ENCODE measurements at regions not wholly inside any gene's neighbourhood (a gene's known extent, or its start where the extent isn't known, plus 50 kb on each side); places are given as distances from the start of the nearest gene placed in this dataset.

DNA sequence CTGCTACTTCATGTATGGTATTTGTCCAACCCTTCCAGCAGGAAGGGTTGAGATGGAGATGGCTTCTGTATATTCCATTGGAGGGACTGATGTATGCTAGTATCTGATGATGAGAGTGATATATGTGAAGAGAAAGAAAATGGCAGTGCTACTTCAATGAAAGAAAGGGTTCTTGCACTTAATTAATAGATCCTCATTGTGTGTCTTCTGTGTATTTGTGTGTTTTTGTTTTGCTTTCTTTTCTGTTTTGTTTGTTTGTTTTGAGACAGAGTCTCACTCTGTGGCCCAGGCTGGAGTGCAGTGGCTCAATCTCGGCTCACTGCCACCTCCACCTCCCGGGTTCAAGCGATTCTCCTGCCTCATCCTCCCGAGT lies 61.2 kb upstream of the CRYM start:
- TF ChIP-seq, protein P1, sequence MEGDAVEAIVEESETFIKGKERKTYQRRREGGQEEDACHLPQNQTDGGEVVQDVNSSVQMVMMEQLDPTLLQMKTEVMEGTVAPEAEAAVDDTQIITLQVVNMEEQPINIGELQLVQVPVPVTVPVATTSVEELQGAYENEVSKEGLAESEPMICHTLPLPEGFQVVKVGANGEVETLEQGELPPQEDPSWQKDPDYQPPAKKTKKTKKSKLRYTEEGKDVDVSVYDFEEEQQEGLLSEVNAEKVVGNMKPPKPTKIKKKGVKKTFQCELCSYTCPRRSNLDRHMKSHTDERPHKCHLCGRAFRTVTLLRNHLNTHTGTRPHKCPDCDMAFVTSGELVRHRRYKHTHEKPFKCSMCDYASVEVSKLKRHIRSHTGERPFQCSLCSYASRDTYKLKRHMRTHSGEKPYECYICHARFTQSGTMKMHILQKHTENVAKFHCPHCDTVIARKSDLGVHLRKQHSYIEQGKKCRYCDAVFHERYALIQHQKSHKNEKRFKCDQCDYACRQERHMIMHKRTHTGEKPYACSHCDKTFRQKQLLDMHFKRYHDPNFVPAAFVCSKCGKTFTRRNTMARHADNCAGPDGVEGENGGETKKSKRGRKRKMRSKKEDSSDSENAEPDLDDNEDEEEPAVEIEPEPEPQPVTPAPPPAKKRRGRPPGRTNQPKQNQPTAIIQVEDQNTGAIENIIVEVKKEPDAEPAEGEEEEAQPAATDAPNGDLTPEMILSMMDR (IDR thresholded peaks at IDR 0.05) = no peak
- TF ChIP-seq POLR2A (IDR thresholded peaks at IDR 0.05) = no peak

Data from esophagus squamous epithelium (tissue), 4 donors.